Spleen (tissue), 11 donors: ENCODE measurements at regions not wholly inside any gene's neighbourhood (a gene's known extent, or its start where the extent isn't known, plus 50 kb on each side); places are given as distances from the start of the nearest gene placed in this dataset.
"Not testable (repeated sequence)": the region's sequence is repeated elsewhere in the genome, so short reads cannot be mapped to it uniquely, and the experiment has no call there.

Experiments
- DNase-seq: peaks from one replicate; pipeline ENCODE4 v3.0.0-alpha.2; 2020
- H3K27ac ChIP-seq, 8 donors: fragments of 200-600 bp; sonication (generic) in 7 of 8; 1 replicate in 4 of 8; 2 replicates in 4 of 8; pipeline versions ENCODE4 v1.5.0 to v1.8.0; 2016 to 2021; ENCODE audit warnings: inconsistent platforms in 4 of 8, mild to moderate bottlenecking in 4 of 8, moderate library complexity in 1 of 8
- H3K27me3 ChIP-seq, 7 donors: fragments of 200-600 bp; sonication (generic) in 6 of 7; replicated peaks in 1 of 7; 1 replicate in 4 of 7; 2 replicates in 3 of 7; pipeline versions ENCODE4 v1.5.0 to v1.8.0; 2016 to 2021; ENCODE audit warnings: inconsistent platforms in 3 of 7, mild to moderate bottlenecking in 1 of 7
- H3K36me3 ChIP-seq, 6 donors: fragments of 200-600 bp; sonication (generic) in 5 of 6; 1 replicate in 4 of 6; 2 replicates in 2 of 6; pipeline versions ENCODE4 v1.5.0 to v1.8.0; 2016 to 2021; ENCODE audit warnings: inconsistent platforms in 2 of 6
- H3K4me1 ChIP-seq, 6 donors: fragments of 200-600 bp; sonication (generic) in 5 of 6; 1 replicate in 3 of 6; 2 replicates in 3 of 6; pipeline versions ENCODE4 v1.5.0 to v1.8.0; 2016 to 2021; ENCODE audit warnings: inconsistent platforms in 3 of 6
- H3K4me3 ChIP-seq, 8 donors: fragments of 200-600 bp; sonication (generic) in 7 of 8; 1 replicate in 4 of 8; 2 replicates in 4 of 8; pipeline versions ENCODE4 v1.5.0 to v1.8.0; 2016 to 2021; ENCODE audit warnings: inconsistent platforms in 4 of 8, mild to moderate bottlenecking in 4 of 8, moderate library complexity in 2 of 8
- H3K9me3 ChIP-seq, 8 donors: fragments of 200-600 bp; sonication (generic) in 7 of 8; 1 replicate in 4 of 8; 2 replicates in 4 of 8; pipeline versions ENCODE4 v1.5.0 to v1.8.0; 2016 to 2021; ENCODE audit warnings: inconsistent platforms in 4 of 8
- CTCF ChIP-seq, 11 experiments: fragments of 200-600 bp in 7 of 11; fragments of 450-650 bp in 4 of 11; sonication (generic) in 4 of 11; IDR thresholded peaks in 8 of 11; conservative IDR thresholded peaks in 3 of 11; 1 replicate in 7 of 11; 2 replicates in 4 of 11; pipeline versions ENCODE4 v1.4.0 to v1.8.0; 2016 to 2021; ENCODE audit warnings: antibody characterized with exemption in 11 of 11, inconsistent platforms in 4 of 11, mild to moderate bottlenecking in 1 of 11
- POLR2A ChIP-seq, 3 donors: fragments of 450-650 bp; IDR thresholded peaks; one replicate each; pipeline ENCODE4 v1.5.1; 2017; ENCODE audit warnings: antibody characterized with exemption in 3 of 3, mild to moderate bottlenecking in 1 of 3
- POLR2AphosphoS5 ChIP-seq, 3 donors: sonication (generic); formaldehyde crosslinking; IDR thresholded peaks; one replicate each; pipeline ENCODE4 v1.5.1; 2017; ENCODE audit warnings: antibody characterized with exemption in 3 of 3
- WGBS, 5 donors: extraction: QIAGEN DNeasy Blood & Tissue Kit in 3 of 5; methylation state at CpG; one replicate each; pipeline versions ENCODE4 v1.1.5 to v1.1.7; 2013 to 2018; 5-methylcytosine and 5-hydroxymethylcytosine counted together
- intact Hi-C: fragments of 100-400 bp; cut with DNase I; formaldehyde crosslinking; loops from one replicate; pipeline ENCODE4 v1.15.0; 2023; ENCODE audit warnings: low total_unique reads
- donor health status: healthy with polysubstance abuse.
- donor health status: DM: no; HTN: no; CAD: no; lungs with moderate emphysema.
- donor health status: DM: no; HTN: no; CAD: no.
- donor health status: Bipolar disorder and iron deficiency.
- donor health status: healthy.
- donor health status: DM: no; HTN: no; CAD: no.
- donor health status: DM: yes; HTN: yes; CAD: no.

- no peak for DNase-seq
- Histone ChIP-seq H3K9me3 (peaks cover 0 to 5% (median 0%) of the 10 kb centered on the region in 8 donors), H3K27ac (no peak overlapping the region), H3K4me1 (no peaks in the 10 kb centered on the region), H3K36me3 (no peaks in the 10 kb centered on the region), H3K27me3 (no peaks in the 10 kb centered on the region), H3K4me3 (no peak overlapping the region)
- no peak for TF ChIP-seq CTCF (IDR thresholded peaks at IDR 0.05 in 8 of 11, conservative IDR thresholded peaks at IDR 0.05 in 3 of 11)
- no peak for TF ChIP-seq POLR2A (IDR thresholded peaks at IDR 0.05)
- TF ChIP-seq POLR2AphosphoS5 (IDR thresholded peaks at IDR 0.05) = no peak
- 83 to 100% (median 95%) methylated on average over 1 of the region's 1 CpG for WGBS, 5 donors
- intact Hi-C loops = no loop called here
These were observed 522.6 kb downstream of the TMEM135 start for GRCh38 chr11:87560352-87560751.

GRCh38 chr11:87559852-87560251, 522.1 kb downstream of the TMEM135 start:
- DNase-seq, intact Hi-C loops, H3K9me3 ChIP-seq: not testable (repeated sequence)

GRCh38 chr11:87555101-87555500, 517.4 kb downstream of the TMEM135 start:
- Histone ChIP-seq H3K9me3 (peaks cover 0 to 12% (median 7%) of the 10 kb centered on the region in 8 donors), H3K4me3 (no peak overlapping the region), H3K27ac (no peak overlapping the region), H3K4me1 (no peaks in the 10 kb centered on the region), H3K36me3 (no peaks in the 10 kb centered on the region), H3K27me3 (no peaks in the 10 kb centered on the region)
- intact Hi-C loops = no loop called here
- TF ChIP-seq CTCF (IDR thresholded peaks at IDR 0.05 in 8 of 11, conservative IDR thresholded peaks at IDR 0.05 in 3 of 11) (no peak), POLR2A (IDR thresholded peaks at IDR 0.05) (no peak), POLR2AphosphoS5 (IDR thresholded peaks at IDR 0.05) (no peak)
- DNase-seq = no peak
- 76 to 95% (median 85%) methylated on average over 2 of the region's 2 CpGs for WGBS, 5 donors

More at GRCh38 chr11:87559852-87560251, 522.1 kb downstream of the TMEM135 start:
- not testable (repeated sequence) for H3K27me3 ChIP-seq, H3K27ac ChIP-seq, H3K36me3 ChIP-seq, H3K4me1 ChIP-seq, H3K4me3 ChIP-seq
- WGBS, 5 donors = 77 to 91% (median 82%) methylated on average over 3 of the region's 3 CpGs

- intact Hi-C loops = no loop called here
- TF ChIP-seq CTCF (IDR thresholded peaks at IDR 0.05 in 8 of 11, conservative IDR thresholded peaks at IDR 0.05 in 3 of 11) = no peak
- no peak for TF ChIP-seq POLR2A (IDR thresholded peaks at IDR 0.05)
- TF ChIP-seq POLR2AphosphoS5 (IDR thresholded peaks at IDR 0.05) = no peak
- WGBS, 5 donors = 87 to 95% (median 89%) methylated on average over 3 of the region's 3 CpGs
- H3K9me3 ChIP-seq = peaks cover 0 to 55% (median 44%) of the 10 kb centered on the region in 8 donors
- no peak overlapping the region for H3K27ac ChIP-seq
- H3K4me1 ChIP-seq = no peaks in the 10 kb centered on the region
- H3K4me3 ChIP-seq = no peak overlapping the region
- no peaks in the 10 kb centered on the region for H3K27me3 ChIP-seq
- no peak for DNase-seq
- no peaks in the 10 kb centered on the region for H3K36me3 ChIP-seq
These were observed 511.1 kb downstream of the TMEM135 start for GRCh38 chr11:87548797-87549196.

- intact Hi-C loops = no loop called here
- TF ChIP-seq CTCF (IDR thresholded peaks at IDR 0.05 in 8 of 11, conservative IDR thresholded peaks at IDR 0.05 in 3 of 11) = no peak
- no peak for TF ChIP-seq POLR2AphosphoS5 (IDR thresholded peaks at IDR 0.05)
- no peak for TF ChIP-seq POLR2A (IDR thresholded peaks at IDR 0.05)
- Histone ChIP-seq H3K9me3 (peaks cover 4 to 78% (median 60%) of the 10 kb centered on the region in 8 donors), H3K27me3 (no peaks in the 10 kb centered on the region), H3K27ac (no peak overlapping the region), H3K4me3 (no peak overlapping the region), H3K36me3 (no peaks in the 10 kb centered on the region), H3K4me1 (no peaks in the 10 kb centered on the region)
- DNase-seq = no peak
- 67 to 79% (median 77%) methylated on average over 1 of the region's 1 CpG for WGBS, 5 donors
These were observed 508.1 kb downstream of the TMEM135 start for GRCh38 chr11:87545858-87546257.
